Activated naive CD8-positive, alpha-beta T cell (primary cell): ENCODE measurements at regions not wholly inside any gene's neighbourhood (a gene's known extent, or its start where the extent isn't known, plus 50 kb on each side); places are given as distances from the start of the nearest gene placed in this dataset.
"Not testable (repeated sequence)": the region's sequence is repeated elsewhere in the genome, so short reads cannot be mapped to it uniquely, and the experiment has no call there.

Experiments used
- H3K27ac Mint-ChIP-seq: one replicate; pipeline ENCODE4 v1.8.0; 2021; ENCODE audit warnings: mixed read lengths
- H3K27me3 Mint-ChIP-seq: one replicate; pipeline ENCODE4 v1.8.0; 2021; ENCODE audit warnings: mixed read lengths
- H3K36me3 Mint-ChIP-seq: one replicate; pipeline ENCODE4 v1.8.0; 2021; ENCODE audit warnings: mixed read lengths
- H3K4me1 Mint-ChIP-seq: one replicate; pipeline ENCODE4 v1.8.0; 2021; ENCODE audit warnings: low read depth, mixed read lengths
- H3K4me3 Mint-ChIP-seq: one replicate; pipeline ENCODE4 v1.8.0; 2021; ENCODE audit warnings: mild to moderate bottlenecking, mixed read lengths
- H3K9me3 Mint-ChIP-seq: one replicate; pipeline ENCODE4 v1.8.0; 2021; ENCODE audit warnings: low read depth, mixed read lengths

DNA sequence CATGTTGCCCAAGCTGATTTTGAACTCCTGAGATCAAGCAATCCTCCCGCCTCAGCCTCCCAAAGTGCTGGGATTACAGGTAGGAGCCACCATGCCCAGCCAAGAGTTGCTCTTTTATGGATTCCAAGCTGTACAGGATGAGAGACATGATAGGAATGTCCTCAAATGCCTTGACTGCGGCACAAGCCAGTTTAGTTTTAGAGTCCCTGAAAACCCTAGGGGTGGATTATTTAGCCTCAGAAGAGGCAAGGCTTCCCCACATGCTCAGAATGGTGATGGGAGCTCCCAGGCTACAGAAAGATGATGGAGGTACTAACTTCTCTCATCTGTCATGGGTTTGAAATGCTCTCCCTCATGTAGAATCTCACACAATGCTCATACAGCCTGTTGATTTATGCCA lies 192.1 kb upstream of the ADRA1D start:
- Mint-ChIP-seq H3K27ac (no peak overlapping the region), H3K4me1 (no peaks in the 10 kb centered on the region), H3K9me3 (no peaks in the 10 kb centered on the region), H3K27me3 (peaks cover 5% of the 10 kb centered on the region), H3K4me3 (no peak overlapping the region), H3K36me3 (no peaks in the 10 kb centered on the region)

DNA sequence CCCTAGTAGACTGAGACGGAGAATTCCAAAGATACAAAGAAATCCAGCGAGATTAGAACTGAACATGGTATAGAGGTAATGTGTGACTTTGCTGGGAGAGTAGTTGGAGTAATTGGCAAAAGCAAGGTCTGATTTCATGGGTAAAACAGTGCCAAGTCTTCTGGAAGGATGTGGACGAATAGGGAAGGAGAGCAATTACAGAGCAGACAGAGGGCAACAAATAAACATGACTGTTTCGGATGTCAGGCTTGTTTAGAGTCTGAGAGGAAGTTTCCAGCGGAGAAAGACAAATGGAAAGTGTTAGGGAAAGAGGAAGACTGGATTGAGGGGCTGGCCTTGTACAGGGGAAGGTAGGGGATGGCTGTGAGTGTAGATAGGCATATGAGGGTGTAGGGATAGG lies 190.4 kb upstream of the ADRA1D start:
- no peaks in the 10 kb centered on the region for H3K9me3 Mint-ChIP-seq
- no peaks in the 10 kb centered on the region for H3K36me3 Mint-ChIP-seq
- H3K4me1 Mint-ChIP-seq = no peaks in the 10 kb centered on the region
- no peak overlapping the region for H3K27ac Mint-ChIP-seq
- peaks cover 2% of the 10 kb centered on the region for H3K27me3 Mint-ChIP-seq
- no peak overlapping the region for H3K4me3 Mint-ChIP-seq

DNA sequence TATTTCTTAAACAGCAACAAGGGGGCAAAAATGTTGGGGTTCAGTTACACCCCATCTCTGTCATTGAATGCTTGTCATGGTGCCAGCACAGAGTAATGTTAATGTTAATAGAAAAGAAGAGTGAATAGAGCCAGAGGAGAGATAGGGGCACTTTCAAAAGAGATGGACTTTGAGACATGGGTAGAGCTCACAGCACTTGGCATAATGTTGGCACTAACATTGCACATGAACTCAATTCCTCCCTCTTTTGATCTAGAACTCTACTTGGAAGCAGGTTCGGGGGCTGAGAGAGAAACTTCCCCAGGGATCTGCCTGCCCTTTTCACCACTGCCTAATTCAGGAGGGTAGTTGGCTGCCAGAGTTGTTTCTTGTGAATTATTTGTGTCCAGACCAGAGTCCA lies 188.0 kb upstream of the ADRA1D start:
- no peaks in the 10 kb centered on the region for H3K4me1 Mint-ChIP-seq
- no peak overlapping the region for H3K4me3 Mint-ChIP-seq
- H3K9me3 Mint-ChIP-seq = no peaks in the 10 kb centered on the region
- H3K36me3 Mint-ChIP-seq = no peaks in the 10 kb centered on the region
- no peak overlapping the region for H3K27ac Mint-ChIP-seq
- H3K27me3 Mint-ChIP-seq = peaks cover 4% of the 10 kb centered on the region

DNA sequence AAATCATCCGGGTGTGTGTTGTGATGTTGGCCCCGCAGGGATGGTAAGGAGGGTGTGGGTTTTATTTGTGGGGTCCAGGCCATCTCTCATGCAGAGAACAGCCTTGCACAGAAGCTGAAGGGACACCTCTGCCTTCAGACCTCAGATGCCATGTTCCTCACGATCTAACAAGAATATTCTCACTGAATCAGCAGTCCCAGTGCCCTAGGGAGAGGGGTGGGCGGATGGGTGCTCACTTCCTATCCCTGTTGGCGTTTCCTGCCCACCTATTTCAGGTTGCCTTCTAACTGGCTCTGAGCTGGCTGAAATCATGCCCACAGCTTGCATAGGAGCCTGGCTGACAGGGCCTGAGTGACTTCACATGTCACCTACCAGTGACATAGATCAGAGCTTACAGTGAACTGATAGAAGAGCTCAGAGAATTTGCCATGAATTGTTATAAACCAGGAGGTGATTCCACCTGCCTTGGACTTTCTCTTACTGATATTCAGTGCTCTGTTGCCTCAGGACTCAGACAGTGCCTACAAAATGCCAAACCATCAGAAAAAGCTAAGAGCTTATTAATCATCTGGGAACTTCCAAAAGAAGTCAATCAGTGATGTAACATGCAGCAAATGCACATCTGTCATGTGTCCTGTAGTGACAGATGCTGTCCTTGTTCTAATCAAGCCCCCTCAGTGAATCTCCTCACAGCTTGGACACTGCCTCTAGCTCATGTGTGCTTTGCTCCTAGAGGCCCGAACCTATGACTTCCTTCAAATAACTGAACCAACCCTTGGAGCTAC lies 186.8 kb upstream of the ADRA1D start:
- H3K27me3 Mint-ChIP-seq = peaks cover 4% of the 10 kb centered on the region
- no peaks in the 10 kb centered on the region for H3K4me1 Mint-ChIP-seq
- no peak overlapping the region for H3K27ac Mint-ChIP-seq
- H3K4me3 Mint-ChIP-seq = no peak overlapping the region
- H3K36me3 Mint-ChIP-seq = no peaks in the 10 kb centered on the region
- H3K9me3 Mint-ChIP-seq = no peaks in the 10 kb centered on the region

DNA sequence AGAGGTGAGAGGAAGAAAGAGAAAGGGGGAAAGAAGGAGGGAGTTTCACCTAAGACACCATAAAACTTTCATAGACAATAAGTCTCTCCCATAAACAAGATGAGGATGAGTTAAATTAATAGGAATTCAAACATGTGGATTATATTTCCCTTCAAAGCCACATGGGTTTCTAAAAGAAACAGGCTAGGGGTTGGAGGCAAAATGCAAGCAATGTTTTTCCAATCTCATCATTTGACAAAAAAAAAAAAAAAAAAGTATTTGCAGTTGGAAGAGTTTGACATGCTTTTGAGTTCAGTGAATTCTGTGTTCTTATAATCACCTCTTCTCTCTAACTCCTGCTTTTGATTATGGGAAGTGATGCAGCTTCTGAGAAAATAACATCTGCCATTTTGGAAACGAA lies 186.1 kb upstream of the ADRA1D start:
- Mint-ChIP-seq H3K4me3 (no peak overlapping the region), H3K27me3 (peaks cover 4% of the 10 kb centered on the region), H3K27ac (no peak overlapping the region), H3K9me3 (no peaks in the 10 kb centered on the region), H3K4me1 (no peaks in the 10 kb centered on the region), H3K36me3 (no peaks in the 10 kb centered on the region)

DNA sequence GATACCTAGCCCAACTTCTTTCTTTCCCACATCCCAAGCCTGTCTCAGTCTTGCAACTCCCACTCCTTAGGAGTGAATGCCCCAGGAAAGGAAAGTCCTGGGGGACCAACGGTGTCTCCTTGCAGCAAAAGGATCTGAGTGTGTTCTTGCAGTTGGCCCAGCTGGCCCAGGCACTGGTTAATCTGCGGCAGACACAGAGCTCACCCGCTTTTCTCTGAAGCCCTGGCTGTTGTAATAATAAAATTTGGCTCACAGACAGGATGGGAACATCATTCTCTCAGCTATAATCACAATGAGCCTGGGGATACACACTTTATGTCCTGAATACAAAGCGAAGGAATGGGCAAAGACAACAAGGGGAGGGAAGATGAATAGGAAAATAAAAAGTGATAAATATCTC lies 185.6 kb upstream of the ADRA1D start:
- Mint-ChIP-seq H3K27ac (no peak overlapping the region), H3K36me3 (no peaks in the 10 kb centered on the region), H3K9me3 (no peaks in the 10 kb centered on the region), H3K4me3 (no peak overlapping the region), H3K27me3 (peaks cover 4% of the 10 kb centered on the region), H3K4me1 (no peaks in the 10 kb centered on the region)

DNA sequence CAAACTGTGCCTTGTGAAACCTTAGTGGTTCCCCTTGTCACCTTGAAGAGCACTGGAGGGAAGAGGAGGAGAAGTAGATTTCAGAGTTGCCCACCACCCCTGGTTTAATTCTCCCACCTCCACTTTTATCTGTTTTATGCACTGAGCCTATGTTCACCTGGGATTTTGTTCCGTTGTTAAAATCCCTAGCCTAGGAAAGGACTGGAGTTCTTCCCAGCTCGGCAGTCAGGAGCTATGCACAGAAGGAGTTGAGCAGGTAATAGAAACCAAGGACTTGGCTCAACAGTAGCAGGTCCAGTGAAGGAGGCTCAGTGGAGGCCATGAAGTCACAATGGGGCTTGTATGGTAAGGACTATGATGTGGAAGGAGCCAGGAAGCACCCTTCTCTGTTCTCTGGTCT lies 182.4 kb upstream of the ADRA1D start:
- H3K4me3 Mint-ChIP-seq = no peak overlapping the region
- H3K36me3 Mint-ChIP-seq = no peaks in the 10 kb centered on the region
- no peak overlapping the region for H3K27ac Mint-ChIP-seq
- H3K27me3 Mint-ChIP-seq = peaks cover 6% of the 10 kb centered on the region
- H3K4me1 Mint-ChIP-seq = no peaks in the 10 kb centered on the region
- no peaks in the 10 kb centered on the region for H3K9me3 Mint-ChIP-seq

DNA sequence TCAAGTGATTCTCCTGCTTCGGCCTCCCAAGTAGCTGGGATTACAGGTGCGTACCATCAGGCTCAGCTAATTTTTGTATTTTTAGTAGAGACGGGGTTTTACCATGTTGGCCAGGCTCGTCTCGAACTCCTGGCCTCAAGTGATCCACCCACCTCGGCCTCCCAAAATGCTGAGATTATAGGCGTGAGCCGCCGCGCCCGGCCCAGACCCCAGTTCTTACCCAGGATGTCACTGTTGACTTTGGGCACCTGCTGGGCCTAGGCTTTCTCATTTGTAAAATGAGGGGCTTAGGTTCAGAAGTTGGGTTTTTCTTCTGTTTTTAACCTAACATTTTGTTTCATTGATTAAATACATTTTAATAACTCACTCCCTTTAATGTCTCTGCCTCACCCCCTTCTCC lies 181.7 kb upstream of the ADRA1D start:
- H3K36me3 Mint-ChIP-seq, H3K4me1 Mint-ChIP-seq, H3K4me3 Mint-ChIP-seq, H3K9me3 Mint-ChIP-seq, H3K27ac Mint-ChIP-seq, H3K27me3 Mint-ChIP-seq: not testable (repeated sequence)

DNA sequence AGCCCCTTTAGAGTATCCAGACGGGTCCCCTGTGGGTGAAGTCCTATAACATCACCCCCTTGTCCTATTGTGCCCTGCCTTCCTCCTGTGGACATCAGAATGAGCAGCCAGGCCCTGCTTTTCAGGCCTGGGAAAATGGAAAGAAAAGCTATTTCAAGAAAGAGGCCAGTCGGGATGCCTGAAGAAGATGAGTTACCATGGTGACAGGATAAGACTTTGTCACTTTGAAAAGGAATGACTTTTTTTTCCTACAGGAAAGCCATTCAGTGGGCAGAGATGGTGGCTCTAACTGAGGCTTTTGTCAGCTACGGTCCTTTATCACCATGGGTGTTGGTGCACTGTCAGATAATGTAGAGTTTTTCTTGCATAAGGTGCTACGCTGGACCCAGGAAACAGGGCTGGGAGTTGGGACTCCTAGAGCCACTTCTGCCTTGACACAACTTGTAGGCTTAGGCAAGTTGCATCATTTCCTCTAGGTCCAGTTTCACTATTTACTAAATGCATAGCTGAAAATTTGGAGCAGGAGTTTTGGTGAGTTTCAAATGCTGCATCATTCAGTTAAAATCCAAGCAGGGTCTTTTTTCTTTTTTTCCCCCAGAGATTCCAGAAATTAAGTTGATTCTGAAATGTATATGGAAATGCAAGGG lies 179.0 kb upstream of the ADRA1D start:
- Mint-ChIP-seq H3K27ac (no peak overlapping the region), H3K27me3 (peaks cover 9% of the 10 kb centered on the region), H3K4me3 (no peak overlapping the region), H3K9me3 (no peaks in the 10 kb centered on the region), H3K36me3 (no peaks in the 10 kb centered on the region), H3K4me1 (no peaks in the 10 kb centered on the region)

DNA sequence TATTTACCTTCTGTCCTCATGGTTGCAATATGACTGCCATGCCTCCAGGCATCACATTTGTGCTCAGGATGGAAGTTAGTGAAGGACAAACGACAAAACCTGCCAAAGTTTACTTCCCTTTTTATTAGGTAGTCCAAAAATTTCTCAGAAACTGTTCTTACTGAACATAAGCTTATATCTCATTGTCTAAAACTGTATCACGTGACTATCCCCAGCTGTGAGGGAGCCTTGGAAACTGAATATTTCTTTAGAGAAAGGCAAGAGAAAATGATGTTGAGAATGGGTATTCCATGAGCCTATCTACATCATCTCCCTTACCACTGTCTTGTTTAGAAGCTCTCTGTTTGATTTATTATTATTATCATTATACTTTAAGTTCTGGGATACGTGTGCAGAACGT lies 169.1 kb upstream of the ADRA1D start:
- H3K9me3 Mint-ChIP-seq = peaks cover 6% of the 10 kb centered on the region
- H3K27me3 Mint-ChIP-seq = peaks cover 7% of the 10 kb centered on the region
- H3K36me3 Mint-ChIP-seq = no peaks in the 10 kb centered on the region
- no peaks in the 10 kb centered on the region for H3K4me1 Mint-ChIP-seq
- H3K27ac Mint-ChIP-seq = no peak overlapping the region
- H3K4me3 Mint-ChIP-seq = no peak overlapping the region

DNA sequence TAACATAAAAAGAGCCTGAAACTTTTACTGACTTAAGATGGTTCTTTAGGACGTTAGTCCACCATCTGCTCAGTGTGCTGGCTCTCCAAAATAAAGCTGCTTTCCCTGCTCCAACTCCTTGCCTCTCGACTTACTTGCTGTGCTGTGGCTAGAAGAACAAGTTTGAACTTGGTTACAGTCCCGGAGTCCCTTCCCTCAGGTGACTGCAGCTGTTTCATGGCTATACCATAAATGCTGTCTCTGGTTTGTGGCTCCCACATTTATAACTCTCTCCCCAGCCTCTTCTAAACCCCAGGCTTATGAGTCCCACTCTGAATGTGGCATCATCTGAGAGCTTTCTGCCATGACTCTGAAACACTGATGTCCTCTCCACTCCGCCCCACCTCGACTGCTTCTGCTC lies 166.2 kb upstream of the ADRA1D start:
- H3K27ac Mint-ChIP-seq = no peak overlapping the region
- no peaks in the 10 kb centered on the region for H3K36me3 Mint-ChIP-seq
- H3K4me1 Mint-ChIP-seq = no peaks in the 10 kb centered on the region
- H3K9me3 Mint-ChIP-seq = peaks cover 6% of the 10 kb centered on the region
- H3K4me3 Mint-ChIP-seq = no peak overlapping the region
- H3K27me3 Mint-ChIP-seq = no peaks in the 10 kb centered on the region

DNA sequence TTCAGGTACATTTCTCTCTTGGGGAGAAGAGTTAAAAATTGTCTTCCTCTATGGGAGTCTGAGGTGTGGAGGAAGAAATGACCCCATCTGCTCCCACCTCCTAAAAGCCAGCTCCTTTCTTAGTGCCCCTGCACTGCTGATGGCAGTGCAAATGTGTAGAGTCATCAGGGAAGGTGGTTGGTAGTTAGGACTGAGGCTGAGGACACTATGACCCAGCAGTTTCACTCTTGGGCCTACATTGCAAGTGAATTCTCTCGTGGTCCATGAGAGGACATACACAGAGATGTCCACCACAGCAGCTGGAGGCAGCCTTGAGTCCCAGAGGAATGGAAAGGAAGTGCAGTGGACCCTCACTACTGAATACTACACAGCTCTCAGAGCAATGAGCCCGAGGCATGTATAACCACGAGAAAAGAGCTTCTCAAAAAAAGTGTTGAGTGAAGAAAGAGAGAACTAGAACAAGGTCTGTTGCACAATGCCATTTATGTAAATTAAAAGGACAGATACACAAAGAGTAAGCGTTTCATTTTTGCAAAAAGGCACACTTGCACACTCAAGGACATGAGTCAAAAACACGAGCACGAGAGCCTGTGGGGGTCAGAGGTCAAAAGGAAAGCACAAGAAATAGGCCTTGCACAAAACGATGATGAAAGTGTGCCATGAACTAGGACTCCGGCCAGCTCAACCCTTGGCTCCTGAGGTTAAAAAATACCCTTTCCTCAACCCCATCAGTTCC lies 164.4 kb upstream of the ADRA1D start:
- Mint-ChIP-seq H3K4me3 (no peak overlapping the region), H3K9me3 (no peaks in the 10 kb centered on the region), H3K36me3 (no peaks in the 10 kb centered on the region), H3K27me3 (no peaks in the 10 kb centered on the region), H3K27ac (no peak overlapping the region), H3K4me1 (no peaks in the 10 kb centered on the region)

DNA sequence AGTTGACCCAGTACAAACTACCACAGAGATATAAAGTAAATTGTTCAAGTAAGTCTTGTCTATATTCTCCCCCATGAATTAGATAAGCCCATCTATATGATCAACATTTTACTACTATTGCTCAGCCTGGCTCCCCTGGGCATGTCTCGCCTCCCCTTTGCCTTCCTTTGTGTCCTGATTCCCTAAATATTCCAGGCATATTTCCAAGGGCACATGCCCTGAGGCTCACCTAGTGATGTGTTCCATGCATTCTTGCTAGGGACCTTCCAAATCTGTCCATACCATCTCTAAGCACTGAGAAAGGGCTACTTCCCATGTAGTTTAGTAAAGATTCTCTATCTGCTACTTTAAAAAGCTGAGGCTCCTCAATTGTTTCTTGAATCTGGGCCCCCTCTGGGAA lies 163.1 kb upstream of the ADRA1D start:
- H3K27ac Mint-ChIP-seq = no peak overlapping the region
- H3K4me1 Mint-ChIP-seq = no peaks in the 10 kb centered on the region
- H3K4me3 Mint-ChIP-seq = no peak overlapping the region
- H3K27me3 Mint-ChIP-seq = no peaks in the 10 kb centered on the region
- no peaks in the 10 kb centered on the region for H3K36me3 Mint-ChIP-seq
- no peaks in the 10 kb centered on the region for H3K9me3 Mint-ChIP-seq

DNA sequence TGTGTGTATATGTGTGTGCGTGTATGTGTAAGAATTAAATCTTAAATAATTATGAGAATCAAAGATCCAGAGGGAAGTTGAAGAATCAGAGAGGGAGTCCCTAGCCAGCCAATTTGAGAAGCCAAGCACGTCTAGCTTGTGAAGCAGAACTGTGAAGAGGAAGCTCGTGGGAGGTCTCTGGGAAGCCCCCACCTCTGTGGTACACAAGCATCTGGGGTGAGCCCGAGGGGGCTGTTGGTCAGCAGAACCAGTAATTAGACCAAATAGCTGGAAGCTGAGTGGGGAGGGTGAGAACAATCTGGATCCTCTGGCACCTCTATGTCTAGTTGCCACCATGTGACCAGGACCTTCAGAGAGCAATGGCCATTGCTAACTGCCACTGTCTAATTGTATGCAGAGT lies 162.7 kb upstream of the ADRA1D start:
- no peak overlapping the region for H3K4me3 Mint-ChIP-seq
- no peaks in the 10 kb centered on the region for H3K4me1 Mint-ChIP-seq
- no peaks in the 10 kb centered on the region for H3K9me3 Mint-ChIP-seq
- H3K36me3 Mint-ChIP-seq = no peaks in the 10 kb centered on the region
- no peak overlapping the region for H3K27ac Mint-ChIP-seq
- no peaks in the 10 kb centered on the region for H3K27me3 Mint-ChIP-seq

DNA sequence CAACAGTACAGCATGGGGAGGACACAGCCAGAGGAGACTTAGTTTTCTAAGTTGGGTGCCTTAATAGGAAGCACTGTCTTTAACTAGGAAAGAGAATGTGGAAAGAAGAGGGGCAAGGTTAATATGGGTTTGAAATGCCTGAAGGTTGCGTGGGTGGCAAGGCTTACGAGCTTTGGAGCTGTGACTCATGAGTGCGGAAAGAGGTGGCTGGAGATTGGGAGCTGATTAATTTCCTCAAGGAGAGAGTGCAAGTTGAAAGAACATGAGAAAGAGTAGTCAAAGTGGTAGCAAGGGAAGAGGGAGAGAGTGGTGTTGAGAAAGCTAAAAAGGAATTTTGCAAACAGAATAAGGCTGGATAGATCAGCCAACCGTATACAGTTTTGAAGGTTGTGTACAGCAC lies 157.5 kb upstream of the ADRA1D start:
- Mint-ChIP-seq H3K27ac (no peak overlapping the region), H3K36me3 (no peaks in the 10 kb centered on the region), H3K9me3 (no peaks in the 10 kb centered on the region), H3K4me3 (no peak overlapping the region), H3K4me1 (no peaks in the 10 kb centered on the region), H3K27me3 (peaks cover 8% of the 10 kb centered on the region)
